Right ventricle myocardium superior (tissue), 1 donor: ENCODE measurements at regions not wholly inside any gene's neighbourhood (a gene's known extent, or its start where the extent isn't known, plus 50 kb on each side); places are given as distances from the start of the nearest gene placed in this dataset.
A peak's percentile ranks its signal among the peaks of the same experiment; 100 is the strongest.
"Not testable (repeated sequence)": the region's sequence is repeated elsewhere in the genome, so short reads cannot be mapped to it uniquely, and the experiment has no call there.

Experiments
- ATAC-seq: fragments of 200-7000 bp; cut with Tn5 transposase; one replicate; pipeline ENCODE4 v1.9.1; 2020; ENCODE audit warnings: mild to moderate bottlenecking; ENCODE audit not compliant: poor library complexity
- DNase-seq: peaks from one replicate; pipeline ENCODE4 v3.0.0-alpha.2; 2020
- intact Hi-C: fragments of 100-400 bp; cut with DNase I; formaldehyde crosslinking; loops from one replicate; pipeline ENCODE4 v1.11.2; 2022
- donor health status: DM: no; HTN: yes; CAD: no; lungs with severe emphysema.

DNA sequence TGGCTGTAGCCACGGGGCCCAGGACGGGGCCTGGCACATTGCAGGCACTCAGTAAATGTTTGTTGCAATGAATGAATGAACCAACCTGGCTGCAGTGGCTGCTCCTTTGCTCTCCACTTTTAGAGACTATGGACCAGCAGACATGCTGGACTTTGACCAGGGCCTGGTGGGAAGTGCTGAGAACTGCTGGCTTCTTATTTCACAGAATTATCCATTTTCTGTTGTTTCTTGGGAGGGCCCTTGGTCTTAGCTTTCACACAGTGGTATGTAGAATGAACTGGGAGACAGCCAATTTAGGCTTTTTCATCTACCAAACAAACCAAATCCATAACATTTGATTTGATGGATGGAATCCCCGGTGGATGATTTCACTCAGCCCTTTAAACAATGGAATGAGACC is 78.0 kb upstream of the LHFPL2 start:
- ATAC-seq = no peak
- intact Hi-C loops = no loop called here
- DNase-seq = no peak

DNA sequence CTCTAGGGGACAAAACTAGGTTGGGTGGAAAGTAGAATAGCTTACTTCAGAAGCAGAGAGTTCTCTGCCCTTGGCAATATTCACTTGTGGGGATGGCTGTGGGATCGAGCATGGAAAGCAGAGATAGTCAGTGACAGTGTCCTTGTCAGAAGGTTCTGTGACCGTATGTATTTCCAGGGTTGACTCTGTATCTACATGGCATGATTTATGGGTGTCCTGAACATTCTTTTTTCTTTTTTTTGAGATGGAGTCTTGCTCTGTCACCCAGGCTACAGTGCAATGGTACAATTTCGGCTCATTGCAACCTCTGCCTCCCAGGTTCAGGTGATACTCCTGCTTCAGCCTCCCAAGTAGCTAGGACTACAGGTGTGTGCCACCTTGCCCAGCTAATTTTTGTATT is 77.4 kb upstream of the LHFPL2 start:
- DNase-seq (no peak), ATAC-seq (no peak)
- intact Hi-C loops = no loop called here

DNA sequence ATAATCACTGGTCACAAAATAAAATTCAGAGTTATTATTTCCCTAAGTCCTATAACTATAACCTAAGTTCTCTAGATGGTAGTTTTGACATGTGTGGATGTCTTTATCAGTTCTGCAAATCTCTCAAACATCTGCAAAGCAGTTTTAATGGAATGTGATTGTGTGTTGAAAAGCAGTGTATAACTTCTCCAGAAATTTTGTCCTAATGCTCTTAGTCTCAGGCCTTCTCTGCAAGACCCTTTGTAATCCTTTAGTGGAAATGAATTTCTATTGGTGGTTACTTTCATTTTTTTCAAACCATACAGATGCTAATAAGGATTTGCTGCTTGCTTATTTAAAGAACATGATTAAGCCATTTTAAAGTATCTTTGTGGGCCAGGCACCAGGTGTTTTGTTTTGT is 75.5 kb upstream of the LHFPL2 start:
- intact Hi-C loops = no loop called here
- ATAC-seq = no peak
- no peak for DNase-seq

- intact Hi-C loops = no loop called here
- DNase-seq = no peak
Measured at GRCh38 chr5:78720997-78721396, 72.4 kb upstream of the LHFPL2 start.

GRCh38 chr5:78720227-78720985 is 71.8 kb upstream of the LHFPL2 start:
- no peak for DNase-seq
- ATAC-seq = no peak
- intact Hi-C loops = no loop called here

More at GRCh38 chr5:78720997-78721396, 72.4 kb upstream of the LHFPL2 start:
- ATAC-seq = no peak

- ATAC-seq = no peak
- no peak for DNase-seq
- intact Hi-C loops = no loop called here
Measured at GRCh38 chr5:78719504-78720219, 71.1 kb upstream of the LHFPL2 start.

- no peak for ATAC-seq
- no peak for DNase-seq
- intact Hi-C loops = no loop called here
Measured at GRCh38 chr5:78718824-78719223, 70.3 kb upstream of the LHFPL2 start.

DNA sequence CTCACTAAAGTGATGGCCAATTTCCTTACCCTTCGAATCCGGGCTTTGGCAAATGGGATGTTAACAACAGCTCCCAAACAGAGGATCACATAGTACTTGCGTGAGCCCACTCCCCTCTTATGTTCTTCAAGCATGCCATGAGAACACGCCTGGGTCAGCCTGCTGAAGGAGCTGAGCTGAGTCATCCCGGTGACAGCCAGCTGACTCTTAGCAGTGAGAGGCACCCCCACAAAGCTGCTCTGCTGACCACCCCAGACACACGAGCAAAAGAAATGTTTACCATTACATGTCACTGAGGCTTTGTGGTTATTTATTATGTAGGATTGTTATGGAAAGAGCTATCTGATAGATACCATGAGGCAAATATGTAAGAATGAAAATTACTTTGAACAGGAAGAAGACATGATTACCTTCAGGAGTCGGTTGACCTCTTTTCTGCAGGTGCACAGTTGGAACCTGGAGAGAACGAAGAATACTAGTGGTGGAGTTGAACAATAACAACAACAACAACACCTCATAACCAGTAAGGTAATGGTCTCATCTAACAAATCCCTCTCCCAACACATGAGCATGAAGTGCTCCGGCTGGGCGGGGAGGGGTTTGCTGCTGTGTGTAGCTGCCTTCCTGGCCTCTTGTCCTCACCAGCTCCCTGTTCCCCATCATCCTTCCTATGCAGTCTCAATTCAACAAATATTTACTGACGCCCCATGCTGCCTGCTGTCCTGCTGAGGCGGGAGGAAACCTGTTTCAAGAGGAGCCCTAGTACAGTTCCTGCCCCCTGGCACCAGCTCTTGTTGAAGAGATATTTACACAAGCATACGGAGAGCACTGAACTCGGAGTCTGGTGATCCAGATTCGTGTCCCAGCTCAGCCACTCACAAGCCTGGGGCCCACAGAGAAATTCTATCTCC is 69.4 kb upstream of the LHFPL2 start:
- no peak for ATAC-seq
- intact Hi-C loops = no loop called here

GRCh38 chr5:78716206-78716605 is 67.6 kb upstream of the LHFPL2 start:
- ATAC-seq (no peak), DNase-seq (no peak)
- intact Hi-C loops = no loop called here

More for the DNA sequence above, 69.4 kb upstream of the LHFPL2 start:
- no peak for DNase-seq

DNA sequence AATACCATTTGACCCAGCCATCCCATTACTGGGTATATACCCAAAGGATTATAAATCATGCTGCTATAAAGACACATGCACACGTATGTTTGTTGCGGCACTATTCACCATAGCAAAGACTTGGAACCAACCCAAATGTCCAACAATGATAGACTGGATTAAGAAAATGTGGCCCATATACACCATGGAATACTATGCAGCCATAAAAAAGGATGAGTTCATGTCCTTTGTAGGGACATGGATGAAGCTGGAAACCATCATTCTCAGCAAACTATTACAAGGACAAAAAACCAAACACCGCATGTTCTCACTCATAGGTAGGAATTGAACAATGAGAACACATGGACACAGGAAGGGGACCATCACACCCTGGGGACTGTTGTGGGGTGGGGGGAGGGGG is 66.8 kb upstream of the LHFPL2 start:
- intact Hi-C loops, DNase-seq, ATAC-seq: not testable (repeated sequence)

GRCh38 chr5:78711670-78712069 is 63.1 kb upstream of the LHFPL2 start:
- DNase-seq, ATAC-seq: not testable (repeated sequence)

DNA sequence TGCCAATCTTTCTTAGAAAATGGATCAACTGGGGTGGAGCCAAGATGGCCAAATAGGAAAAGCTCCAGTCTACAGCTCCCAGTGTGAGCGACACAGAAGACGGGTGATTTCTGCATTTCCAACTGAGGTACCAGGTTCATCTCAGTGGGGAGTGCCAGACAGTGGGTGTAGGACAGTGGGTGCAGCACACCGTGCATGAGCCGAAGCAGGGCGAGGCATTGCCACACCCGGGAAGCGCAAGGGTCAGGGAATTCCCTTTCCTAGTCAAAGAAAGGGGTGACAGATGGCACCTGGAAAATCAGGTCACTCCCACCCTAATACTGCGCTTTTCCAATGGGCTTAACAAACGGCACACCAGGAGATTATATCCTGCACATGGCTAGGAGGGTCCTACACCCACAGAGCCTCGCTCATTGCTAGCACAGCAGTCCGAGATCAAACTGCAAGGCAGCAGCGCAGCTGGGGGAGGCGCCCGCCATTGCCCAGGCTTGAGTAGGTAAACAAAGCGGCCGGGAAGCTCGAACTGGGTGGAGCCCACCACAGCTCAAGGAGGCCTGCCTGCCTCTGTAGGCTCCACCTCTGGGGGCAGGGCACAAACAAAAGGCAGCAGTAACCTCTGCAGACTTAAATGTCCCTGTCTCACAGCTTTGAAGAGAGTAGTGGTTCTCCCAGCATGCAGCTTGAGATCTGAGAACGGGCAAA is 61.3 kb upstream of the LHFPL2 start:
- ATAC-seq, DNase-seq, intact Hi-C loops: not testable (repeated sequence)

More at GRCh38 chr5:78711670-78712069, 63.1 kb upstream of the LHFPL2 start:
- intact Hi-C loops = not testable (repeated sequence)

- DNase-seq (no peak), ATAC-seq (no peak)
- intact Hi-C loops = no loop called here
Measured at GRCh38 chr5:78706825-78707224, 58.3 kb upstream of the LHFPL2 start.

- DNase-seq (no peak), ATAC-seq (no peak)
- intact Hi-C loops = no loop called here
Measured at GRCh38 chr5:78706381-78706780, 57.8 kb upstream of the LHFPL2 start.

GRCh38 chr5:78705826-78706225 is 57.3 kb upstream of the LHFPL2 start:
- no peak for ATAC-seq
- no peak for DNase-seq
- intact Hi-C loops = no loop called here

DNA sequence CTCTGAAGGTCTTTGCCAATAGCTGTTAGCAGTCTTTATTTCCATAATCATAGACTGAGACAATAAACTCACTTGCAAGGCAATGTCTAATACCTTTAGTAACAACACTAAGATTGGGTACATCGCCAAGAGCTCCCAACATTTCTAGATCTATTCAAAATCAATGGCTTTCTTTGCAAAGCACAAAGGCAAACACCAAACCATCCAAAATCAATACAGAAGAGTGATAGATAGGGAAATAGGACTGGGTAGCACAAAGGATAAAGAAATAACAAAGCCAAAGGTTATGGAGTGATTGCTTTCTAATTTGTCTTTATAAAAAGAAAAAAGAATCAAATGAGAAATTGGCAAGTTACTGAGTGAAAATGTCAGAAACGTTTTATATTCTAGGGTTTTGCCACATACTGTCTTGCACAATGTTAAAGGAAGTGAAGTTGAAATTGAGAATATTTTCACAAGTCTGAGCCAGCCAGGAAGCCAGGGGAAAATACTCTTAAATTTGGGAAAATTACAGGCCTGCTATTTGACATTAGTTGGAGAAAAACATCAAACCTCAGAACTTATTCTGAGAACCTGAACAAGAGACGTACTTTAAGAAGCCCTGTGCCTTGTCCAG is 53.3 kb upstream of the LHFPL2 start:
- ATAC-seq (peak; percentile 43), DNase-seq (no peak)
- intact Hi-C loops = no loop called here

DNA sequence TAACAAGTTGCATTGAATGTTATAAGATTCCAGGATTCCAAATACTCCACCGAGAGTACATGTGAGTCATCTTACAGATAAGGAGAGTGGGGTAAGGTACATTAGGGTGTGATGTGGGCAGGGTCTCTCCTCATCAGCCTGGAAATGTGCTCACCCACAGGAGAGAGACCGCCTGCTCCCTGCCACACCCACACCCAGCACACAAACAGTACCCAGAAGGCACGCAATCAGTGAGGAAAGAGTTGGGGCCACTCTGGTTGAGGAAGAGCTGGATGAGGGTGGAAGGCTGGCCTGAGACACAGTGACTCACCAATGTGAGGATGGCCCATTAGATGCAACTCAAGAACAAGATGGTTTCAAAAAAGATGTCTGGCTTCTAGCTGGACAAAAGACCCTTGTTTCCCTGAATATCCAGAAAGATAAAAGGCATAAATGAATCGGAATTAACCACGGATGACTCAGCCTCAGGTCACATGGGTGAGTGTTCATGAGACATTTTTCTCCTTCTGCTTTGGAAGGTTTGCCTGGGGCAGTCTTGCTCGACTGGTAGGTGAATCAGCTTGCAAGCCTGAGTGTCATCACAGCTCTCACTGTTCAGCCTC is 51.1 kb upstream of the LHFPL2 start:
- intact Hi-C loops = no loop called here
- no peak for DNase-seq
- no peak for ATAC-seq
